DMS114 treated with DMSO at 0.1 percent for 48 hours (cell line): ENCODE measurements at regions not wholly inside any gene's neighbourhood (a gene's known extent, or its start where the extent isn't known, plus 50 kb on each side); places are given as distances from the start of the nearest gene placed in this dataset.
"Not testable (repeated sequence)": the region's sequence is repeated elsewhere in the genome, so short reads cannot be mapped to it uniquely, and the experiment has no call there.

Experiments
- DNase-seq: peaks from one replicate; lab custom pipeline; 2025; ENCODE audit not compliant: unreplicated experiment; lab: John Stamatoyannopoulos, UW

GRCh38 chr6:135555550-135555949 lies 58.0 kb upstream of the AHI1 start:
- no peak for DNase-seq

- DNase-seq: no peak
Measured at GRCh38 chr6:135557582-135557981, 60.0 kb upstream of the AHI1 start.

- DNase-seq: not testable (repeated sequence)
Measured at GRCh38 chr6:135565605-135566004, 68.1 kb upstream of the AHI1 start.

- no peak for DNase-seq
Measured at GRCh38 chr6:135566311-135567068, 69.0 kb upstream of the AHI1 start.

GRCh38 chr6:135567375-135568083 lies 70.0 kb upstream of the AHI1 start:
- no peak for DNase-seq

- no peak for DNase-seq
Measured at GRCh38 chr6:135568379-135568778, 70.8 kb upstream of the AHI1 start.

GRCh38 chr6:135572051-135572450 lies 74.5 kb upstream of the AHI1 start:
- no peak for DNase-seq

- no peak for DNase-seq
Measured at GRCh38 chr6:135575629-135576028, 78.1 kb upstream of the AHI1 start.

GRCh38 chr6:135576055-135576454 lies 78.5 kb upstream of the AHI1 start:
- DNase-seq: no peak

- DNase-seq: no peak
Measured at GRCh38 chr6:135577059-135577538, 79.6 kb upstream of the AHI1 start.

GRCh38 chr6:135578976-135579375 lies 81.4 kb upstream of the AHI1 start:
- no peak for DNase-seq

- no peak for DNase-seq
Measured at GRCh38 chr6:135581211-135581610, 83.7 kb upstream of the AHI1 start.

GRCh38 chr6:135583256-135583761 lies 85.8 kb upstream of the AHI1 start:
- DNase-seq: no peak

- no peak for DNase-seq
Measured at GRCh38 chr6:135586388-135586787, 88.8 kb upstream of the AHI1 start.

- DNase-seq: no peak
Measured at GRCh38 chr6:135586844-135587243, 89.3 kb upstream of the AHI1 start.

GRCh38 chr6:135592276-135592675 lies 94.7 kb upstream of the AHI1 start:
- no peak for DNase-seq

- no peak for DNase-seq
Measured at GRCh38 chr6:135594000-135594399, 96.5 kb upstream of the AHI1 start.

GRCh38 chr6:135600086-135600702 lies 102.7 kb upstream of the AHI1 start:
- DNase-seq: no peak

- DNase-seq: no peak
Measured at GRCh38 chr6:135600931-135601330, 103.4 kb upstream of the AHI1 start.

GRCh38 chr6:135601857-135602256 lies 104.3 kb upstream of the AHI1 start:
- no peak for DNase-seq

GRCh38 chr6:135603249-135603648 lies 105.7 kb upstream of the AHI1 start:
- no peak for DNase-seq
